ENCODE measurements at regions not wholly inside any gene's neighbourhood (a gene's known extent, or its start where the extent isn't known, plus 50 kb on each side); places are given as distances from the start of the nearest gene placed in this dataset.

DNA sequence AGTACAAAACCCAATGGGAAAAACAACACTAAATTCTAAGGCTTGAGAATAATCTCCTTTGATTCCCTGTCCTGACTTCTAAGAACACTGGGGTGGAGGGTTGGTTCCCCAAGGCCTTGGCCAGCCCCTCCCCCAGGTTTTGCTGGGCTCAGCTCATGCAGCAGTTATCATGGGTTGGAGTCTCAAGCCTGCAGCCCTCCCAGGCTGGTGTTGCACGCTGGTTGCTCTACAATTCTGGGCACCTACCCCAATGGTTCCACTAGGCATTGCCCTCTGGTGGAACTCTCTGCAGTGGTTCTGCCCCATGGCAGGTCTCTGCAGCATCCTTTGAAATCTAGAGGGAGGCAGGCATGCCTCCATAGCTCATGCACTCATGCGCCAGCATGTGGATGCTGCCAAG, 184.4 kb upstream of the PALMD start:
- Histone ChIP-seq H3K4me3 (no peak overlapping the region), H3K27ac (no peak overlapping the region), H3K9me3 (no peaks in the 10 kb centered on the region), H3K36me3 (no peaks in the 10 kb centered on the region), H3K4me1 (no peaks in the 10 kb centered on the region), H3K27me3 (no peaks in the 10 kb centered on the region)
- ATAC-seq, result no peak
- intact Hi-C loops (cut with DNase I), result loop anchor here in 1 of 2 donors (10.0 kb wide), 1 partner anchor 277 kb away; no protein-coding TSS in a partner anchor
- no peak for TF ChIP-seq POLR2A (IDR thresholded peaks at IDR 0.05)
- TF ChIP-seq, protein P1, sequence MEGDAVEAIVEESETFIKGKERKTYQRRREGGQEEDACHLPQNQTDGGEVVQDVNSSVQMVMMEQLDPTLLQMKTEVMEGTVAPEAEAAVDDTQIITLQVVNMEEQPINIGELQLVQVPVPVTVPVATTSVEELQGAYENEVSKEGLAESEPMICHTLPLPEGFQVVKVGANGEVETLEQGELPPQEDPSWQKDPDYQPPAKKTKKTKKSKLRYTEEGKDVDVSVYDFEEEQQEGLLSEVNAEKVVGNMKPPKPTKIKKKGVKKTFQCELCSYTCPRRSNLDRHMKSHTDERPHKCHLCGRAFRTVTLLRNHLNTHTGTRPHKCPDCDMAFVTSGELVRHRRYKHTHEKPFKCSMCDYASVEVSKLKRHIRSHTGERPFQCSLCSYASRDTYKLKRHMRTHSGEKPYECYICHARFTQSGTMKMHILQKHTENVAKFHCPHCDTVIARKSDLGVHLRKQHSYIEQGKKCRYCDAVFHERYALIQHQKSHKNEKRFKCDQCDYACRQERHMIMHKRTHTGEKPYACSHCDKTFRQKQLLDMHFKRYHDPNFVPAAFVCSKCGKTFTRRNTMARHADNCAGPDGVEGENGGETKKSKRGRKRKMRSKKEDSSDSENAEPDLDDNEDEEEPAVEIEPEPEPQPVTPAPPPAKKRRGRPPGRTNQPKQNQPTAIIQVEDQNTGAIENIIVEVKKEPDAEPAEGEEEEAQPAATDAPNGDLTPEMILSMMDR (IDR thresholded peaks at IDR 0.05), result no peak
- no peak for DNase-seq
- 100% methylated on average over 1 of the region's 2 CpGs for WGBS (ENCODE audit: insufficient coverage, low coverage, low lambda C conversion rate, missing lambda C conversion rate)

DNA sequence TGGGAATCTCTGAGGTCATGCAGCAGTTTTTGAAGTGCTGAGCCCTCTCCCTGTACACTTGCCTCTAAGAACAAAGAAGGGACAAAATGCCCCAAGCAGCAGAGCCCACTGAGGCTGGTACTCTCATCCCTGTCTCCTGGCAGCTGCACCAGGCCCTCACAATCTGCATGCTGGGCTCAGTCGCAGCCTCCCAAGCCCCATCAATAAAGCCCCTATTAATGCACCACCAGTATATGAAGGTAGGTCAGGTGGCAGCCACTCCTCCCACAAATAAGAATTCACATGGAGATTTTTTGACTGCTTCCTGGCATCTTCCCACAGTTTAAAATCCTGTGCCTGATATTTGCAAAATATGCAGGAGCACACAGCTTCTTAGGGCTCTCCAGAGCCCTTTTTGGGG, 181.2 kb upstream of the PALMD start:
- TF ChIP-seq, protein P1 (IDR thresholded peaks at IDR 0.05), result no peak
- no peak for TF ChIP-seq POLR2A (IDR thresholded peaks at IDR 0.05)
- no peaks in the 10 kb centered on the region for H3K27me3 ChIP-seq
- no peaks in the 10 kb centered on the region for H3K4me1 ChIP-seq
- ATAC-seq, result no peak
- intact Hi-C loops (cut with DNase I), result loop anchor here in 1 of 2 donors (10.0 kb wide), 1 partner anchor 280 kb away; no protein-coding TSS in a partner anchor
- DNase-seq, result no peak
- WGBS (ENCODE audit: insufficient coverage, low coverage, low lambda C conversion rate, missing lambda C conversion rate), result no CpG with 5 or more reads among the region's 1 CpG
- H3K4me3 ChIP-seq, result no peak overlapping the region
- H3K27ac ChIP-seq, result no peak overlapping the region
- H3K36me3 ChIP-seq, result no peaks in the 10 kb centered on the region
- H3K9me3 ChIP-seq, result no peaks in the 10 kb centered on the region

DNA sequence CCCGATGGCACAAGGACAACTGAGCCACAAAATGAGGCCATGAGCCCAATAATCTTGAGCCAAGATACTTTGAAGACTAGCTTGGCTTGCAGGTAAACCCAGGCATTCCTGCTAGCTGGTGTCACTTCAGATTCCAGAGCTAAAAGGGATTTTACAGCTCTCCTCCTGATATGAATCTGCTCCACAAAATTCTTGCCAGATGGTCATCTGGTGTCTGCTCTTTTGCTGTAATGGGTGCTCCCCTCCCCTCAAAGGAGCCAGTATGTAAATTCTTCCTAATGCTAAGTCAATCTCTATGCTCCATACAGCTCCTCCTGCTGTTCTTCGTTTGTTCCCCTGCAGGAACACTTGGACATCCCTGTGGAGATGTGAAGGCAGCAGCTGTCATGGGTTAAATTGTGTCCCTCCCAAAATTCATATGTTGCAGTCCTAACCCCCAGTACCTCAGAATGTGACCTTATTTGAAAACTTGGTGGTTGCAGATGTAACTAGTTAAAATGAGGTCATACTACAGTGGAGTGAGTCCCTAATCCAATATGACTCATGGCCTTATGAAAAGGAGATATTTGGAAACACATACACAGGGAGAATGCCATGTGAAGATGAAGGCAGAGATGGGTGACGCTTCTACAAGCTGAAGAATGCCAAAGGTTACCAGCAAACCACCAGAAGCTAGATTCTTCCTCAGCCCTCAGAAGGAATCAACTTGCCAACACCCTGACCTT, 180.6 kb upstream of the PALMD start:
- Histone ChIP-seq H3K36me3 (no peaks in the 10 kb centered on the region), H3K27me3 (no peaks in the 10 kb centered on the region), H3K4me3 (no peak overlapping the region), H3K4me1 (no peaks in the 10 kb centered on the region), H3K27ac (no peak overlapping the region), H3K9me3 (no peaks in the 10 kb centered on the region)
- ATAC-seq (no peak), DNase-seq (no peak)
- WGBS (ENCODE audit: insufficient coverage, low coverage, low lambda C conversion rate, missing lambda C conversion rate), result 65% methylated on average over 2 of the region's 3 CpGs
- no peak for TF ChIP-seq POLR2A (IDR thresholded peaks at IDR 0.05)
- TF ChIP-seq, protein P1 (IDR thresholded peaks at IDR 0.05), result no peak
- intact Hi-C loops (cut with DNase I), result loop anchor here in 1 of 2 donors (10.0 kb wide), 1 partner anchor 281 kb away; no protein-coding TSS in a partner anchor

DNA sequence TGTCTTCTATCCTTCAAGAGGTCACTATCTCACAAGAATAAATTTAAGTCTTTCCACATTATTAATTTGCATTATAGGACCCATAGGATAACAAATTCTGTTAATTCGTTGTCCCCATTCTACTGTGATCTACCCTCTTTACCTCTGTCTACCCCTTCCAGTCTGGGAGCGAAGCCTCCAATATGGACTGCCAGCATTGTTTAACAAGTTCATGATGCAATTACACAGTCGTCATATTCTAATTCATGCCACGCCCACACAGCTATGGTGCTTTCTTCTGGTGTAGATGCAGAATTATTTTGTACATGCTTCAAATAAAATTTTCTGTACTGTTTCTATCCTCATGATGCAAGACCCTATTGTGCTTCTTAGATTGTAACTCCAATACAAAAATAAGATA, 178.3 kb upstream of the PALMD start:
- 71% methylated on average over 4 of the region's 4 CpGs for WGBS (ENCODE audit: insufficient coverage, low coverage, low lambda C conversion rate, missing lambda C conversion rate)
- H3K27ac ChIP-seq, result no peak overlapping the region
- no peak for ATAC-seq
- no peak for DNase-seq
- H3K36me3 ChIP-seq, result no peaks in the 10 kb centered on the region
- H3K4me3 ChIP-seq, result no peak overlapping the region
- H3K4me1 ChIP-seq, result no peaks in the 10 kb centered on the region
- intact Hi-C loops (cut with DNase I), result loop anchor here in 1 of 2 donors (10.0 kb wide), 1 partner anchor 283 kb away; no protein-coding TSS in a partner anchor
- TF ChIP-seq POLR2A (IDR thresholded peaks at IDR 0.05), result no peak
- TF ChIP-seq, protein P1 (IDR thresholded peaks at IDR 0.05), result no peak
- no peaks in the 10 kb centered on the region for H3K9me3 ChIP-seq
- no peaks in the 10 kb centered on the region for H3K27me3 ChIP-seq

Measured in right lobe of liver (tissue), 6 donors.